T follicular helper cell (primary cell): ENCODE measurements at regions not wholly inside any gene's neighbourhood (a gene's known extent, or its start where the extent isn't known, plus 50 kb on each side); places are given as distances from the start of the nearest gene placed in this dataset.
"Not testable (repeated sequence)": the region's sequence is repeated elsewhere in the genome, so short reads cannot be mapped to it uniquely, and the experiment has no call there.

Source experiments
- DNase-seq: peaks from one replicate; pipeline ENCODE4 v3.0.0-alpha.2; 2020; ENCODE audit warnings: low read depth

DNA sequence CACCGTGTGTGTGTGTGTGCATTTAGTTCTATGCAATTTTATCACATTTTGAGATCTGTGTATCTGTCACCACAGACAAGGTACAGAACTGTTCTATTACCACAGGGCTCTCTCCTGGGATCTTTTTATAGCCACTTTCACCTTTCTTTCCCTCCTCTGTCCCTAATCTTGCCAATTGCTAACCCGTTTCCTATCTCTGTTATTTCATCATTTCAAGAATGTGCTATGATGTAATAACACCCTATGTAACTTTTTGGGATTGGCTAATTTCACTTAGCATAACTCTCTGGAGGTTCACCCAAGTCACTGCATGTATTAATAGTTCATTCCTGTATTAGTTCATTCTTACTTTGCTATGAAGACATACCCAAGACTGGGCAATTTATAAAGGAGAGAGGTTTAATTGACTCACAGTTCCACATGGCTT lies 657.7 kb downstream of the QKI start:
- DNase-seq: no peak

DNA sequence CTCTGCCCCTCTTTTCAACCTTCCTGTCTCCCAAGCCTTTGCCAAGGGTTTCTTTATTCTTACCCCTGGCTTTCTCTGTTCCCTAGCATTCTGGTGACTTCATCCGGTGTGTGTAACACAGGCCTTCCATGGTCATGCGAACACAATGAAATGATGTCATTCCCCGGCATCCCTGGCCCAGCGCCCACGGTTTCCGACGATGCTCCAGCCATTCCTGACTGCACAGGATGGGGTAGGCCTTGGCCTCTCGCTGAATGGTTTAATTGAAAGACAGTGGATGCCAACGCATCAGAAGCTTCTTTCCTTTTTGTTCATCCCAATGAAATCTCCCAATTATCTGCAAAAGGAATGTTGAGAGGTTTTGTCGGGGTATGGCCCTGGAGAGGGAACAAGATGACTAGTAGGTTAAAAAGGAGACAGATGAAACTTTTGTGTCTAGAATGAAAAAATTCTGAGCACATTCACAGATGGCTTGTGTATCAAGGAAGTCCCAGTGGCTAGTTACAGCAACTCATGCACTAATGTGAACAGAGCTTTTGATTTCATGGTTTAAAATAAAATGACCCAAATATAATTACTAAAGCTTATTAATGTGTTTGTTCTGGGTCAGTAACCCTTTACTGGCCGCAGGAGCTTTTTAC lies 655.0 kb downstream of the QKI start:
- DNase-seq: no peak

DNA sequence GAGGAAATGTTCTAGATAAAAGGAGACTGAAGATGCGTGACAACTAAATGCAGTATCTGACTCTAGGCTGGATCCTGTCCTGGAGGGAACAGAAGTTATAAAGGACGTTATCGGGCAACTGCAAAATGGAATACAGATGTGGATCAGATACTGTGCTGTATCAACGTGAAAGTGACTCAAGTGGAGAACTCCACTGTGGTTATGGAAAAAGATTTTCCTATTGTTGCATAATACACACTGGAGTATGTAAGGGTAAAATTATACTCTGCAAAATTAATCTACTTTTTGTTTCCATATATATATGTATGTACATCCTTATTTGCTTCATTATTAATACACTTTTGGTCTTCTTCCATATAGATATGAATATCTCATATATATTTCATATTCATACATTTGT lies 654.0 kb downstream of the QKI start:
- no peak for DNase-seq

GRCh38 chr6:164066766-164067165 lies 652.2 kb downstream of the QKI start:
- DNase-seq: no peak

- DNase-seq: no peak
Measured at GRCh38 chr6:164066335-164066734, 651.8 kb downstream of the QKI start.

DNA sequence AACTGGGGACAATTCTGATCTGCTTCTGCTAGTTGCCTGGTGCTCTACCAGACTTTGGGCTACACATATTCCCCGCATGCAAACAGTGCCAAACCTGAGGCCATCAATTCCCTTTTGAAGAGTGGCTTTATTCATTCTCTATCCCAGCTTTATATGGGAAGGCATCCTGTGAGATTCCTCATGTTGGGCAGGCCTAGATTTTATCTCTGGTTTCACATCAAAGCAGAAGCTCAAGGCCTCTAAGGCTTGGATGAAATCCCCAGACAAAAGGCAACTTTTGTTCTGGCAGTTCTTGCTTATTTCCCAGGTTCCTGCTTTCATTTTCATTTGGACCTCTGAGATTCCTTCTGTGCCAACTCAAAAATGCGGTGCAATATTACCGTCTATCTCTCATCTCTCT lies 648.8 kb downstream of the QKI start:
- DNase-seq: no peak

GRCh38 chr6:164062872-164063271 lies 648.4 kb downstream of the QKI start:
- no peak for DNase-seq

- no peak for DNase-seq
Measured at GRCh38 chr6:164057876-164058275, 643.4 kb downstream of the QKI start.

DNA sequence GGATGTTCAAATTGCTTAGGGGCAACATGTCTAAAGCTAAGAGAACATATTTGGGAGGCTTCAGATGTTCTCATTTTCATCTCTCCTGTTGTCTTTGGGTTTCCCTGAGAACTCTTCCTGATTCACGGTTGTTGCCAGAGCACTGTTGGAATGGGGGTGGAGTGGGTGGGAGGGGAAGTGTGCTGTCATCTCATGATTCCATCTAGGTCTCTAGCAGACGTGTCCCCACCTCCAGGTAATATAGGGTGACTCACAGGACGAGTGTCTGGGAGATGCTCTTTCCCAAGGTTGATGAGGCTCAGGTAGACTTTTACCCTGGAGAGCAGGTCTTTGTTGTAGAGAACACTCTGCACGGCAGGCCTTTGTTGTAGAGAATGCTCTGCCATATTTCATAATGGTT lies 636.9 kb downstream of the QKI start:
- DNase-seq: no peak

DNA sequence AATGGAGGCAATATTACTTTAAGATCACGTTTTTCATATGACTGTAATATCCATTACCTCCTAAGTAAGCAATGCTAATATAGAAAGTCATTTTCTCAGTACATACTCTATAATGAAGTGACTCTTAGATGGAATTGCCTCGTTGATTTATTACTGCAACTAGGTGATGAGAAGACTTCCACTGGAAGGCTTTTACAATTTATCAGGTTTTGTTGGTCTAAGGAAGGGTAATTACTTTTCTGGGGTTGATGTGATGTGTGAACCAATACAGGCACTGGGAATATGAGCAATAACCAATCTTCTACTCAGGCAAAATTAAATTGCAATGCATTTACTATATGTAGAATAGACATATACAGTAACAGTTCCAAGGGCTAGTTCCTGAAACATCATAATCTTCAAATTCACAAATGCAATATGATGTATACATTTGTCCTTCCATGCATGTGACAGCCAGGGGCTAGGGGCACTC lies 635.0 kb downstream of the QKI start:
- DNase-seq: no peak

DNA sequence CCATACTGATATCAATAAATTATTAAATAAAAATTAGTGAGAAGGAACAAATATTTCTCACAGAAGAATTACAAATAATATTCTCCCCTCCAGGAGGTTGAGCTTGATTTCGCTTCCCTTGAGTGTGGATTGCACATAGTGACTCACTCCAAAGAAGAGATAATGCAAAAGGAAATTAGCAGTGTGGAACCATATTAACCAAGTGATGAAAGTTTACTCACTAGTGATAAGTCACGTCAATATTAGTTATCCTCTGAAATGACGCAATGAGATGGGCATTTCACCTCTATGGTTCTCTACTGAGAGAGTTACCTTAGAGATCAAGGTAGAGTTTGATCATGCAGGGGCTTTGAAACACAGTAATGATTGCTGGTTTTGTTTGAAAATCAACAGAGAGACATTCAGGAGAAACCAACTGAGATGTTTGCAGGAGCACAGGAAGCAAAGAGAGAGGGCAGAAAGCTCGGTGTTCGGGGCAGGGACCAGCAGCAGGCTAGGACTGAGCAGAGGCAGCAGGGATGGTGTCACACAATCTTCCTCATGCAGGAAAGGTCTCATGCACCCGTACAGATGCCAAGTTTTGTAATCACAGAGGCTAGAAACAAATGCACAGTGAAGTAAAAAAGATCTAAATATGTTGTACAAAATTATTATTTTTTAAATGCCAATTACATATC lies 634.5 kb downstream of the QKI start:
- no peak for DNase-seq

DNA sequence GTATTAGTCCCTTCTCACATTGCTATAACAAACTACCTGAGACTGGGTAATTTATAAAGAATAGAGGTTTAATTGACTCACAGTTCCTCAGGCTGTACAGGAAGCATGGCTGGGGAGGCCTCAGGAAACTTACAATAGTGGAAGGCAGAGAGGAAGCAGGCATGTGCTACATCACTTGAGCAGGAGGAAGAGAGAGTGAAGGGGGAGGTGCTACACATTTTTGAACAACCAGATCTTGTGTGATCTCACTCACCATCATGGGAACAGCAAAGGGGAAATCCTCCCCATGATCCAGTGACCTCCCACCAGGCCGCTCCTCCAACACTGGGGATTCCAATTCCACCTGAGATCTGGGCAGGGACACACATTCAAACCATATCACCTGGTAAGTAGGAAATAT lies 630.6 kb downstream of the QKI start:
- no peak for DNase-seq

- not testable (repeated sequence) for DNase-seq
Measured at GRCh38 chr6:164043656-164044055, 629.1 kb downstream of the QKI start.

GRCh38 chr6:164042212-164042611 lies 627.7 kb downstream of the QKI start:
- DNase-seq: no peak

DNA sequence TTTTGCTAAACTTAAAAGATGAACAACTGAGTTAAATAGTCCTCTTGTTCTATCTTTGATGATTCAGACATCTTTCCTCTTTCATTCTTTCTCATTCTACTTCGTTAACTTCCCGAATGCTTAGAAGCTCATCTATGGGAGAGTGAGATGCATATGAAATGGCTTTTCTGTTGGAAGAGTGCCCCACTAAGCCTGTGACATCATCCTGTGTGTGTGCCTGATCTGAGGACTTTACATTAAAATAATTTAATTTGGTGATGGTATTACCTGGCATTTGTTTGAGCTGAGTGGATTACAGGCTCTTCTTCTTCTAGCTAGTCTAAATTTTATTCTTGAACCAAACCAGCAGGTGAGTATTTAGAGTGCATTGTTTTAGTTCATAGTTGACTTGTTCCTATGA lies 626.5 kb downstream of the QKI start:
- DNase-seq: no peak

DNA sequence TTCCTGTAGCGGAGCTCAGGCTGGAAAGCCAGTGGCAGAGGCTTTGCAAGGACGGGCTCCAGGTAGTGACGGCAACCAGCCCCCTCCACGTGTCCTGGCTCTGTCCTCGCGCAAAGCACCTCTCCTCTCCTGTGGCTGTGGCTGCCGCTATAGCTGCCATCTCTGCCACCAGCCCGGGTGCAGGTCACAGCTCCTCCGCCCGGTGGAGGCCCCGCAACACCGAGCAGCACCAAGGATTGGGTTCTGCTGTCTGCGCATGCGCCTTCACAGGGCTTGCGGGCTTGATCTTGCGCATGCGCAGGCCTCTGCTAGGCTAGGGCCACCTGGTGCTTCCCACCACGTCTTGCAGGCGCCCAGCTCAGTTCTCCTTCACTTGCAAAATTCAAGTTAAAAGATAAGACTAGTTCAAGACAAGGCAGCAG lies 625.4 kb downstream of the QKI start:
- peak; percentile 50 for DNase-seq

GRCh38 chr6:164037171-164037870 lies 622.8 kb downstream of the QKI start:
- DNase-seq: no peak

DNA sequence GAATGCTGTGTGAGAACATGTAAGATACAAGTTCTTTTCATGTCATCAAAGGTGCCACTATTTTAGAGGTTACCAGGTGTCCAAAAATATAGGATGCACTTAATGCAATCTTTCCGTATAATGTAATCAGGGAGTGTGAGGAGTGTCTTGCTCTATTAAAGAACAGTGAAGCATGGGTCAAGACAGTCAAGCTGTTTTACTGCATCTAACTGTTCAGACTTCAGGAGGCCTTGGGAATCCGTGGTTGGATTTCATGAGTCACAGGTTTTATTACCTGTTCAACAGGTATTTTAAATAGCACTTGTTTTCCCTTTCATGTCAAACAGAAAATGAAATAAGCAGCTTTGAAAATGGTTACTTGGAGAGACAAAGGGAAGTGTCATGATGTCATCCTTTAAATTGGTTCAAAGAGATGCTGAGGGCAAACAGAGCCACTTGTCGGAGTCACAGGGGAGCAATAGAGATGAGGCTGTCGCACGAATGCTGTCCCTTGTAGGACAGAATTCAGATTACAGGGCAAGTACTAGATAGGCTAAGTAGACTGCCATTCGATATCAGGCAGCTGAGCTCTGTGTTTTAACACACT lies 621.5 kb downstream of the QKI start:
- no peak for DNase-seq

GRCh38 chr6:164034602-164035140 lies 620.2 kb downstream of the QKI start:
- DNase-seq: no peak

DNA sequence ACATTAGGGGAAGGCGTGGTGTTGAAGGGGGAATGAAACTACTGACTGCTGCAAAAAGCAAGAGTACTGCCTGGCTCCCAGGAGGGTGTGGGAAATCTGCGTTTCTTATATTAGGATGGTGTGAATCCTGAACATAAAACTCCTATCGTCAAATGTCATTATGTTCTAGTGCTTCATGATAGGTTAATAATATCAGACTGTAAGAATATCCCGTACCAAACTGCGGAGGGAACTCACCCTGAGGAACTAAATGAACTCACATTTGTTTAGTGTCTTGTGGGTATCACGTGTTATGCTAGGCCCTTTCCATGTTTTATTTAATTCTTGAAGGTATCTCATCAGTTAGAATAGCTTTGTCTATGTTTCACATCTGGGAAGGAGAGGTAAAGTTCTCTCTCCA lies 610.7 kb downstream of the QKI start:
- no peak for DNase-seq

- no peak for DNase-seq
Measured at GRCh38 chr6:164023535-164023934, 609.0 kb downstream of the QKI start.

DNA sequence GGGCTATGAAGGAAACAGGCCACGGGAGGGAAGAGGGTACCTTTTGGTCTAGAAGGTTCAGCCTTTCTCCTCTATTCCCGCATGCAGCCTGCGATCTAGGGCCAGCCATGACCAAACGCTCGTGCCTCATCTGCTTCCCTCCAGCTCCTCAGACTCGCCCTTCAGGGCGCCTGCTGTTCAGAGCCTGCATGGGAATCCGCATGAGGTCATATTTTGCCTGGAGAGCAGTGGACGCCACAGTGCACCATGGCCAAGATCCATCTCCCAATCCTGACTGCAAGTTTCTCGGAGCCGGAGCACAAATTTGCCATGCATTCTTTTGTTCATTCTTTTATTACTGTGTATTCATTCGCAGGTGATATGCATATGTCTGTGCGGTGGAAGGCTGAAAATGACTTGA lies 608.1 kb downstream of the QKI start:
- DNase-seq: no peak
